Peyer's patch (tissue), 4 donors: ENCODE measurements at regions not wholly inside any gene's neighbourhood (a gene's known extent, or its start where the extent isn't known, plus 50 kb on each side); places are given as distances from the start of the nearest gene placed in this dataset.

Source experiments
- POLR2A ChIP-seq, 2 donors: fragments of 450-650 bp; IDR thresholded peaks; one replicate each; pipeline ENCODE4 v1.5.1; 2017; ENCODE audit warnings: antibody characterized with exemption in 2 of 2, mild to moderate bottlenecking in 2 of 2, moderate library complexity in 2 of 2
- TF ChIP-seq, protein P1 (sequence below), 6 experiments: fragments of 450-650 bp in 4 of 6; fragments of 200-600 bp in 2 of 6; sonication (generic) in 1 of 6; IDR thresholded peaks; one replicate each; pipeline ENCODE4 v1.5.1; 2017 to 2019; ENCODE audit warnings: antibody characterized with exemption in 6 of 6, mild to moderate bottlenecking in 3 of 6, moderate library complexity in 1 of 6

DNA sequence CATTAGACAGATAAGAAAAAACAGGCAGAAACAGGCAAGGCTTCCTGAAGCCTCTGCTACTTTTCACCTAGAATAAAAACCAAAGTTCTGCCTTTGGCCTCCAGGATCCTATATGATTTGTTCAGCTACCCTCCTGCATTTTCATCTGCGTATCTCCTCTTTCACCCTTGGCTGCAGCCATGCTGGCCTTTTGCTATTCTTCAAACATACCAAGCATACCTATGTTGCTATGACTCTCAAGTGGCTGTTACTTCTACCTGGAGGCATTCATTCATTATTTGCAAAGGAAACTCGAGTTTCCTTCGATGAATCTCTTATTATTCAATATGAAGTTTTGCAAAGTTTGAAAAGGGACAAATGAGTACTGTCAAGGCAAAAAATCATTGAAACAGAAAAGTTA, 106.4 kb upstream of the HNMT start:
- TF ChIP-seq, protein P1, sequence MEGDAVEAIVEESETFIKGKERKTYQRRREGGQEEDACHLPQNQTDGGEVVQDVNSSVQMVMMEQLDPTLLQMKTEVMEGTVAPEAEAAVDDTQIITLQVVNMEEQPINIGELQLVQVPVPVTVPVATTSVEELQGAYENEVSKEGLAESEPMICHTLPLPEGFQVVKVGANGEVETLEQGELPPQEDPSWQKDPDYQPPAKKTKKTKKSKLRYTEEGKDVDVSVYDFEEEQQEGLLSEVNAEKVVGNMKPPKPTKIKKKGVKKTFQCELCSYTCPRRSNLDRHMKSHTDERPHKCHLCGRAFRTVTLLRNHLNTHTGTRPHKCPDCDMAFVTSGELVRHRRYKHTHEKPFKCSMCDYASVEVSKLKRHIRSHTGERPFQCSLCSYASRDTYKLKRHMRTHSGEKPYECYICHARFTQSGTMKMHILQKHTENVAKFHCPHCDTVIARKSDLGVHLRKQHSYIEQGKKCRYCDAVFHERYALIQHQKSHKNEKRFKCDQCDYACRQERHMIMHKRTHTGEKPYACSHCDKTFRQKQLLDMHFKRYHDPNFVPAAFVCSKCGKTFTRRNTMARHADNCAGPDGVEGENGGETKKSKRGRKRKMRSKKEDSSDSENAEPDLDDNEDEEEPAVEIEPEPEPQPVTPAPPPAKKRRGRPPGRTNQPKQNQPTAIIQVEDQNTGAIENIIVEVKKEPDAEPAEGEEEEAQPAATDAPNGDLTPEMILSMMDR (IDR thresholded peaks at IDR 0.05) = no peak
- TF ChIP-seq POLR2A (IDR thresholded peaks at IDR 0.05) = no peak
